H1 (cell line): ENCODE measurements at regions not wholly inside any gene's neighbourhood (a gene's known extent, or its start where the extent isn't known, plus 50 kb on each side); places are given as distances from the start of the nearest gene placed in this dataset.

ENCODE experiments used
- CTCF ChIA-PET: fragments of 300-600 bp; sonication (Branson Sonifier 250); formaldehyde crosslinking; loops from one replicate; lab custom pipeline; 2021; ENCODE audit not compliant: partially characterized antibody; lab: Charles Lee
- POLR2A ChIA-PET: fragments of 300-600 bp; sonication (Branson Sonifier 250); formaldehyde crosslinking; loops from one replicate; lab custom pipeline; 2021; ENCODE audit warnings: inconsistent platforms; ENCODE audit not compliant: partially characterized antibody; lab: Charles Lee
- DNase-seq, 2 experiments: peaks; one replicate each; pipeline versions ENCODE4 v3.0.0 to v3.0.0-alpha.2; 2010 to 2022; ENCODE audit warnings: low spot score in 2 of 2, low read depth in 1 of 2, mixed read lengths in 1 of 2
- FAIRE-seq: peaks from 2 replicates; lab custom pipeline; 2011; peaks lifted over from hg19 to GRCh38; lab: Jason Lieb, UNC
- H2AFZ ChIP-seq: 2 replicates; pipeline ENCODE4 v1.8.1; 2012; ENCODE audit warnings: low read length, inconsistent platforms
- H2AK5ac ChIP-seq: 2 replicates; pipeline ENCODE4 v1.6.1; 2013; ENCODE audit warnings: low read depth, low read length
- H2BK120ac ChIP-seq: replicated peaks from 2 replicates; pipeline ENCODE3; 2013; ENCODE audit warnings: low read depth, low read length, inconsistent platforms
- H2BK12ac ChIP-seq: 2 replicates; pipeline ENCODE4 v1.6.1; 2013; ENCODE audit warnings: low read depth, low read length
- H2BK15ac ChIP-seq: 2 replicates; pipeline ENCODE4 v1.6.1; 2013; ENCODE audit warnings: low read length
- H2BK20ac ChIP-seq: 2 replicates; pipeline ENCODE4 v1.6.1; 2013; ENCODE audit warnings: low read length
- H2BK5ac ChIP-seq: 2 replicates; pipeline ENCODE4 v1.6.1; 2013; ENCODE audit warnings: low read depth, low read length
- H3K14ac ChIP-seq: 2 replicates; pipeline ENCODE4 v1.6.1; 2013; ENCODE audit warnings: inconsistent platforms; ENCODE audit not compliant: insufficient read length
- H3K18ac ChIP-seq: 2 replicates; pipeline ENCODE4 v1.6.1; 2013; ENCODE audit warnings: low read length; ENCODE audit errors: extremely low read depth
- H3K23ac ChIP-seq: 2 replicates; pipeline ENCODE4 v1.6.1; 2013; ENCODE audit warnings: inconsistent platforms; ENCODE audit not compliant: insufficient read length
- H3K23me2 ChIP-seq: 2 replicates; pipeline ENCODE4 v1.6.1; 2013; ENCODE audit warnings: low read depth, low read length
- H3K27ac ChIP-seq: 2 replicates; pipeline ENCODE4 v1.6.1; 2011; ENCODE audit warnings: low read depth, low read length, inconsistent platforms
- H3K27me3 ChIP-seq, 4 experiments: replicated peaks in 1 of 4; 1 replicate in 1 of 4; 2 replicates in 3 of 4; pipeline versions ENCODE4 v1.6.1 to v1.8.1; 2011 to 2013; ENCODE audit warnings: low read length in 3 of 4, mild to moderate bottlenecking in 3 of 4, inconsistent platforms in 2 of 4, mixed read lengths in 2 of 4, moderate library complexity in 1 of 4; ENCODE audit not compliant: control insufficient read depth in 3 of 4, insufficient read depth in 3 of 4; ENCODE audit errors: extremely low read depth in 1 of 4
- H3K36me3 ChIP-seq, 4 experiments: 2 replicates each; pipeline versions ENCODE4 v1.6.1 to v1.8.1; 2011 to 2013; ENCODE audit warnings: mild to moderate bottlenecking in 4 of 4, low read length in 3 of 4, moderate library complexity in 2 of 4, control low read depth in 1 of 4, inconsistent platforms in 1 of 4; ENCODE audit not compliant: insufficient read depth in 4 of 4, control insufficient read depth in 2 of 4
- H3K4ac ChIP-seq: replicated peaks from 2 replicates; pipeline ENCODE3; 2013; ENCODE audit warnings: low read length, low read depth, mixed read lengths, inconsistent platforms; ENCODE audit not compliant: insufficient read length
- H3K4me1 ChIP-seq, 4 experiments: replicated peaks in 1 of 4; 1 replicate in 1 of 4; 2 replicates in 3 of 4; pipeline versions ENCODE4 v1.6.1 to v1.8.1; 2011 to 2013; ENCODE audit warnings: low read length in 3 of 4, inconsistent platforms in 2 of 4, mixed read lengths in 1 of 4; ENCODE audit not compliant: insufficient read depth in 4 of 4, control insufficient read depth in 3 of 4
- H3K4me2 ChIP-seq, 2 experiments: 2 replicates each; pipeline versions ENCODE4 v1.6.1 to v1.8.1; 2011 to 2013; ENCODE audit warnings: low read depth in 2 of 2, low read length in 2 of 2, control low read depth in 1 of 2, inconsistent platforms in 1 of 2, mild to moderate bottlenecking in 1 of 2; ENCODE audit not compliant: insufficient read depth in 1 of 2
- H3K4me3 ChIP-seq, 4 experiments: fragments of 200-600, 300-600 bp in 1 of 4; sonication (generic), shearing (Covaris generic), sonication (Bioruptor Twin) in 1 of 4; 2 replicates each; pipeline versions ENCODE4 v1.5.1 to v1.8.1; 2011 to 2016; ENCODE audit warnings: low read length in 4 of 4, low read depth in 3 of 4, control low read depth in 2 of 4, inconsistent platforms in 2 of 4, mild to moderate bottlenecking in 2 of 4, mixed read lengths in 1 of 4, moderate library complexity in 1 of 4; ENCODE audit not compliant: insufficient read depth in 2 of 4; ENCODE audit errors: extremely low read depth in 1 of 4
- H3K56ac ChIP-seq: replicated peaks from 2 replicates; pipeline ENCODE3; 2013; ENCODE audit warnings: low read depth, mild to moderate bottlenecking, mixed read lengths, low read length, inconsistent platforms; ENCODE audit not compliant: insufficient read length
- H3K79me1 ChIP-seq: 2 replicates; pipeline ENCODE4 v1.6.1; 2013; ENCODE audit warnings: low read depth, low read length, control low read depth
- H3K79me2 ChIP-seq, 2 experiments: 2 replicates each; pipeline versions ENCODE4 v1.6.1 to v1.8.1; 2012 to 2013; ENCODE audit warnings: low read length in 2 of 2, mild to moderate bottlenecking in 2 of 2, inconsistent platforms in 1 of 2; ENCODE audit not compliant: insufficient read depth in 2 of 2, control insufficient read depth in 1 of 2
- H3K9ac ChIP-seq, 4 experiments: replicated peaks in 1 of 4; 1 replicate in 1 of 4; 2 replicates in 3 of 4; pipeline versions ENCODE4 v1.6.1 to v1.8.1; 2011 to 2013; ENCODE audit warnings: low read depth in 3 of 4, low read length in 3 of 4, control low read depth in 2 of 4, mild to moderate bottlenecking in 2 of 4, moderate library complexity in 2 of 4, inconsistent platforms in 1 of 4; ENCODE audit errors: extremely low read depth in 1 of 4
- H3K9me3 ChIP-seq, 2 experiments: 2 replicates each; pipeline versions ENCODE4 v1.6.1 to v1.8.1; 2012 to 2013; ENCODE audit warnings: mild to moderate bottlenecking in 2 of 2, moderate library complexity in 2 of 2, control low read depth in 1 of 2, inconsistent platforms in 1 of 2, low read depth in 1 of 2, low read length in 1 of 2, mixed read lengths in 1 of 2; ENCODE audit not compliant: insufficient read depth in 2 of 2
- H4K20me1 ChIP-seq, 2 experiments: replicated peaks in 1 of 2; 2 replicates each; pipeline versions ENCODE3 to v1.8.1; 2011 to 2013; ENCODE audit warnings: inconsistent platforms in 2 of 2, low read length in 2 of 2, mild to moderate bottlenecking in 1 of 2; ENCODE audit not compliant: insufficient read depth in 2 of 2, control insufficient read depth in 1 of 2
- H4K5ac ChIP-seq: 2 replicates; pipeline ENCODE4 v1.6.1; 2013; ENCODE audit warnings: low read length, low read depth, mixed read lengths, inconsistent platforms; ENCODE audit not compliant: insufficient read length
- H4K8ac ChIP-seq: 2 replicates; pipeline ENCODE4 v1.8.0; 2013; ENCODE audit warnings: mild to moderate bottlenecking, moderate library complexity, low read length, inconsistent platforms; ENCODE audit not compliant: insufficient read depth; ENCODE audit errors: extremely low read depth
- H4K91ac ChIP-seq: replicated peaks from 2 replicates; pipeline ENCODE3; 2013; ENCODE audit warnings: low read length, mixed read lengths, inconsistent platforms; ENCODE audit not compliant: insufficient read length
- BCL11A ChIP-seq, 2 experiments: IDR thresholded peaks; one replicate each; pipeline ENCODE4 v1.6.1; 2011; ENCODE audit warnings: low read depth in 2 of 2, low read length in 2 of 2, mild to moderate bottlenecking in 2 of 2
- BRCA1 ChIP-seq: IDR thresholded peaks from 2 replicates; pipeline ENCODE4 v1.6.1; 2012; ENCODE audit warnings: low read depth, low read length, improper control_type of control experiment
- E2F6 ChIP-seq: IDR thresholded peaks from 2 replicates; pipeline ENCODE4 v1.6.1; 2012; ENCODE audit warnings: inconsistent platforms
- GTF2F1 ChIP-seq: IDR thresholded peaks from 2 replicates; pipeline ENCODE4 v1.6.1; 2012; ENCODE audit warnings: low read depth, low read length, improper control_type of control experiment, borderline replicate concordance
- KDM5A ChIP-seq: fragments of 200-600 bp; IDR thresholded peaks from 2 replicates; pipeline ENCODE4 v1.7.1; 2012; ENCODE audit warnings: mild to moderate bottlenecking, low read length, inconsistent platforms, mixed read lengths
- MAX ChIP-seq: IDR thresholded peaks from 2 replicates; pipeline ENCODE4 v1.6.1; 2012; ENCODE audit warnings: inconsistent platforms
- POLR2AphosphoS5 ChIP-seq: IDR thresholded peaks from 2 replicates; pipeline ENCODE4 v1.6.1; 2011; ENCODE audit warnings: low read depth, low read length
- TAF7 ChIP-seq: optimal IDR thresholded peaks from 2 replicates; pipeline ENCODE3; 2011; ENCODE audit warnings: low read depth, mild to moderate bottlenecking, inconsistent platforms, low read length, moderate library complexity, borderline replicate concordance
- TEAD4 ChIP-seq: IDR thresholded peaks from 2 replicates; pipeline ENCODE4 v1.6.1; 2012; ENCODE audit warnings: low read depth, low read length, inconsistent platforms, mixed read lengths
- ZNF274 ChIP-seq: IDR thresholded peaks from 2 replicates; pipeline ENCODE4 v1.7.0; 2012; ENCODE audit warnings: low read length, borderline replicate concordance; ENCODE audit errors: extremely low read depth
- WGBS, 2 experiments: shearing (Covaris generic) in 1 of 2; methylation state at CpG; one replicate each; pipeline versions ENCODE4 v1.1.6 to v1.1.7; 2013 to 2015; ENCODE audit warnings: low lambda C conversion rate in 2 of 2, mixed read lengths in 2 of 2, inconsistent platforms in 1 of 2, low coverage in 1 of 2, missing lambda C conversion rate in 1 of 2; ENCODE audit not compliant: insufficient replicate concordance in 2 of 2, insufficient coverage in 1 of 2, insufficient read length in 1 of 2; ENCODE audit errors: extremely low coverage in 1 of 2, missing lambda C conversion rate in 1 of 2; 5-methylcytosine and 5-hydroxymethylcytosine counted together

- Histone ChIP-seq H3K23ac (no peak overlapping the region), H3K79me1 (no peaks in the 10 kb centered on the region), H3K9ac (no peak overlapping the region), H3K4ac (no peak overlapping the region), H3K23me2 (no peaks in the 10 kb centered on the region), H3K14ac (no peak overlapping the region), H2BK15ac (no peak overlapping the region), H2BK120ac (no peak overlapping the region), H2BK12ac (peak overlapping the region; percentile 68; the same call in 1 of the 2 replicates), H3K4me2 (no peak overlapping the region), H3K18ac (no peak overlapping the region), H3K9me3 (no peaks in the 10 kb centered on the region), H4K20me1 (no peaks in the 10 kb centered on the region), H4K8ac (no peak overlapping the region), H3K79me2 (no peaks in the 10 kb centered on the region), H3K4me1 (peaks cover 7 to 17% (median 14%) of the 10 kb centered on the region in 4 experiments), H2AK5ac (peak overlapping the region; percentile 93; the same call in 1 of the 2 replicates), H3K36me3 (no peaks in the 10 kb centered on the region; a peak in 1 of 8 replicates), H2BK20ac (peak overlapping the region; percentile 97; the same call in 1 of the 2 replicates), H2AFZ (no peak overlapping the region), H3K27ac (no peak overlapping the region), H4K91ac (peak overlapping the region; percentile 71), H4K5ac (no peak overlapping the region), H2BK5ac (peak overlapping the region; percentile 66), H3K4me3 (no peak overlapping the region), H3K27me3 (peaks cover 0 to 2% (median 0%) of the 10 kb centered on the region in 4 experiments; a peak in 2 of 7 replicates), H3K56ac (no peak overlapping the region)
- WGBS, 2 experiments: 87% methylated on average over 9 of the region's 9 CpGs; no CpG with 5 or more reads in 1 of the 2 experiments
- no peak for DNase-seq
- POLR2A ChIA-PET: no interaction called here
- CTCF ChIA-PET: interaction anchor here (0.6 kb wide), 1 partner anchor 594 kb away, joined by 3 read pairs; no protein-coding TSS in a partner anchor
- TF ChIP-seq POLR2AphosphoS5: no peak
- no peak for TF ChIP-seq GTF2F1
- TF ChIP-seq MAX: no peak
- no peak for TF ChIP-seq E2F6
- TF ChIP-seq TAF7: no peak
- TF ChIP-seq TEAD4: no peak
- no peak for TF ChIP-seq BRCA1
- no peak for TF ChIP-seq BCL11A (IDR thresholded peaks at IDR 0.05; ENCODE audit: low read depth in 2 of 2, low read length in 2 of 2)
- no peak for TF ChIP-seq ZNF274
- no peak for TF ChIP-seq KDM5A
- no peak for FAIRE-seq
Measured at GRCh38 chr10:121293110-121293509, 305.1 kb downstream of the FGFR2 start.
